Activated CD4-positive, alpha-beta T cell treated with anti-CD3 and anti-CD28 coated beads, Interleukin-2, amount 10 ng/mL, durations not matched to agents 24 days and 14 days (primary cell): ENCODE measurements at regions not wholly inside any gene's neighbourhood (a gene's known extent, or its start where the extent isn't known, plus 50 kb on each side); places are given as distances from the start of the nearest gene placed in this dataset.

ENCODE experiments used
- DNase-seq: peaks from one replicate; pipeline ENCODE4 v3.0.0; 2022
- H3K27ac Mint-ChIP-seq: one replicate; pipeline ENCODE4 v1.8.0; 2022; ENCODE audit warnings: mild to moderate bottlenecking, mixed read lengths
- H3K27me3 Mint-ChIP-seq: one replicate; pipeline ENCODE4 v1.8.0; 2022; ENCODE audit warnings: mixed read lengths
- H3K36me3 Mint-ChIP-seq: one replicate; pipeline ENCODE4 v1.8.0; 2022; ENCODE audit warnings: low read depth, mild to moderate bottlenecking, mixed read lengths
- H3K4me1 Mint-ChIP-seq: one replicate; pipeline ENCODE4 v1.8.0; 2021; ENCODE audit warnings: mixed read lengths
- H3K4me3 Mint-ChIP-seq: one replicate; pipeline ENCODE4 v1.8.0; 2022; ENCODE audit warnings: mild to moderate bottlenecking, moderate library complexity, mixed read lengths
- H3K9me3 Mint-ChIP-seq: one replicate; pipeline ENCODE4 v1.8.0; 2021; ENCODE audit warnings: mixed read lengths
- intact Hi-C: fragments of 100-400 bp; cut with micrococcal nuclease; formaldehyde crosslinking; loops from one replicate; pipeline ENCODE4 v1.15.1; 2023

DNA sequence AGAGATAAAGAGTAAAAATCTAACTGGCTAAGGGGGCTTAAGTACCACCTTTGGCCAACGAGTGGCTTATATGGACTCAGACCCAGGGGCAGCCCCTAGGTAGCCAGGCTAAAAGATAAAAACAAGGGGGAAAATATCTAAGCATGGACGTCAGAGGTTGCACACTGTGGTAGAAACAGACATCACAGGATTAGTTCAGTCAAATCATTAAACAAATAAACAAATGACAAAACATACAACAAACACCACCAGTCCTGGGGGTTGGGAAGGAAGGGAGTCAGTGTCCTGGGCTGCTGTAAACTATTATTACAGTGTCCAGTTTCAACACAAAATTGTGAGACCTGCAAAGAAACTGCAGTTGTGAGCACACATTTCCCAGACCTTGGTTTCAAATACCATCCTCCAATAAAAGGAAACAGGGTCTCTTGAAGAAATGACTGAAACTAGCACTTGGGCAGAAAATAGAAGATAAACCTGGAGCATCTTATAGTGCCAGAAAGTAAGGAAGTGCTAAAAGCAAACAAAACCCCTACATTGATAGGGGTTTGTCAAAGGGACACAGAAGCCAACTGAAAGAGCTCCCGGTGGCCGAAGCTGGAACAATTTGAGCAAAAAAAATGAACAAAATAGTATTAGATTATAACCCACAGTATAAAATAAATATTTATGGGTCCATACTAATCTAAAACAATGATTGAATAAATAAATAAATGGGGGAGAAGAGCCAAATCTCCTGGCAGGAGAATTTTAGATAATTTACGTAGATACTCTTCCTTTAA, 154.8 kb upstream of the KLF7 start:
- no peak overlapping the region for H3K4me3 Mint-ChIP-seq
- intact Hi-C loops: no loop called here
- peaks cover 8% of the 10 kb centered on the region for H3K9me3 Mint-ChIP-seq
- H3K36me3 Mint-ChIP-seq: no peaks in the 10 kb centered on the region
- no peak for DNase-seq
- H3K27me3 Mint-ChIP-seq: no peaks in the 10 kb centered on the region
- H3K4me1 Mint-ChIP-seq: peaks cover 23% of the 10 kb centered on the region
- no peak overlapping the region for H3K27ac Mint-ChIP-seq

DNA sequence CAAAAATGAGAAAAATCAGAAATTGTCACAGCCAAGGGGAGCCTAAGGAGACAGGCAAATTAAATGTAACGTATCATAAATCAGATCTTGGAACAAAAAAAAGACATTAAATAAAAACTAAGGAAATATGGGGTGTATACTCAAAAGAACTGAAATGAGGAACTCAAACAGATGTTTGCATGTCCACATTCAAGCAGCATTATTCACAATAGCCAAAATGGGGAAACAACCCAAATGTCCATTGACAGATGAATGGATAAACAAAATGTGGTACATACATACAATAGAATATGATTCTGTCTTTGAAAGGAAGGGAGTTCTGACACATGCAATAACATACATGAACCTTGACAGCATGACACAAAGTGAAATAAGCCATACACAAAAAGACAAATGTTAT, 155.8 kb upstream of the KLF7 start:
- H3K4me3 Mint-ChIP-seq: no peak overlapping the region
- no peaks in the 10 kb centered on the region for H3K36me3 Mint-ChIP-seq
- peaks cover 23% of the 10 kb centered on the region for H3K4me1 Mint-ChIP-seq
- H3K9me3 Mint-ChIP-seq: peaks cover 8% of the 10 kb centered on the region
- intact Hi-C loops: no loop called here
- no peak overlapping the region for H3K27ac Mint-ChIP-seq
- DNase-seq: no peak
- H3K27me3 Mint-ChIP-seq: no peaks in the 10 kb centered on the region

GRCh38 chr2:207324001-207324400, 158.3 kb upstream of the KLF7 start:
- H3K9me3 Mint-ChIP-seq: peaks cover 3% of the 10 kb centered on the region
- H3K27ac Mint-ChIP-seq: no peak overlapping the region
- intact Hi-C loops: no loop called here
- H3K4me3 Mint-ChIP-seq: no peak overlapping the region
- peaks cover 22% of the 10 kb centered on the region for H3K4me1 Mint-ChIP-seq
- no peaks in the 10 kb centered on the region for H3K27me3 Mint-ChIP-seq
- no peaks in the 10 kb centered on the region for H3K36me3 Mint-ChIP-seq
- no peak for DNase-seq

- intact Hi-C loops: no loop called here
- Mint-ChIP-seq H3K27me3 (no peaks in the 10 kb centered on the region), H3K4me3 (no peak overlapping the region), H3K4me1 (peaks cover 43% of the 10 kb centered on the region), H3K9me3 (peaks cover 6% of the 10 kb centered on the region), H3K27ac (peak overlapping the region; percentile 16), H3K36me3 (no peaks in the 10 kb centered on the region)
- no peak for DNase-seq
These were observed 161.8 kb upstream of the KLF7 start for GRCh38 chr2:207327513-207327912.

GRCh38 chr2:207328944-207329386, 163.2 kb upstream of the KLF7 start:
- peaks cover 56% of the 10 kb centered on the region for H3K4me1 Mint-ChIP-seq
- H3K27me3 Mint-ChIP-seq: no peaks in the 10 kb centered on the region
- H3K9me3 Mint-ChIP-seq: peaks cover 6% of the 10 kb centered on the region
- H3K36me3 Mint-ChIP-seq: no peaks in the 10 kb centered on the region
- peak overlapping the region; percentile 80 for H3K27ac Mint-ChIP-seq
- no peak for DNase-seq
- intact Hi-C loops: loop anchor here (1.0 kb wide), 1 partner anchor 12 kb away; no protein-coding TSS in a partner anchor
- H3K4me3 Mint-ChIP-seq: peak overlapping the region; percentile 63

DNA sequence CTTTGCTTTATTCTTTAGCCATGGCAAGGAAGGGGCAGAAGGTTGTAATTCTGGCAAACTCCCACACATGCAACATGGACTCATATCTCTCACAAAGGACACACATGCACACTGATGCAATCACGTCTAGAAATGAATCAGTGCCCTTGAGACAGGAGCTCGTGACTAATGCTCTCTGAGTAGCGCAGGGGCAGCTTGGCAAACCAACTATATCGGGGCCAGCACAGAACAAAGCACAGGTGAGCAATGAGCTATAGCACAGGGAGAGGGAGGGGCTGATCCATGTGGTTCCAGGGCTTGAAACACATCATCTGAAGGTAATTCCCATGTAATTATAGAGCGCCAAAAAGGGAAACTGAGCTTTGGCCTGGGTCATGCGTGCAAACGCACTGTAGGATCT, 165.2 kb upstream of the KLF7 start:
- no peaks in the 10 kb centered on the region for H3K36me3 Mint-ChIP-seq
- peak; percentile 83 for DNase-seq
- H3K4me3 Mint-ChIP-seq: peak overlapping the region; percentile 59
- peaks cover 6% of the 10 kb centered on the region for H3K9me3 Mint-ChIP-seq
- peak overlapping the region; percentile 86 for H3K27ac Mint-ChIP-seq
- no peaks in the 10 kb centered on the region for H3K27me3 Mint-ChIP-seq
- intact Hi-C loops: loop anchor here (1.0 to 10.0 kb wide), 8 partner anchors 90 to 294 kb away; partner anchors contain the start of genes CREB1 and METTL21A
- H3K4me1 Mint-ChIP-seq: peaks cover 72% of the 10 kb centered on the region

- Mint-ChIP-seq H3K9me3 (peaks cover 6% of the 10 kb centered on the region), H3K4me3 (no peak overlapping the region), H3K36me3 (no peaks in the 10 kb centered on the region), H3K27ac (peak overlapping the region; percentile 86), H3K27me3 (no peaks in the 10 kb centered on the region), H3K4me1 (peaks cover 73% of the 10 kb centered on the region)
- DNase-seq: no peak
- intact Hi-C loops: loop anchor here (1.0 to 10.0 kb wide), 9 partner anchors 52 to 293 kb away; partner anchors contain the start of genes CREB1 and METTL21A
These were observed 165.9 kb upstream of the KLF7 start for GRCh38 chr2:207331674-207332073.

- Mint-ChIP-seq H3K4me1 (peaks cover 77% of the 10 kb centered on the region), H3K9me3 (peaks cover 6% of the 10 kb centered on the region), H3K4me3 (peak overlapping the region; percentile 36), H3K27me3 (no peaks in the 10 kb centered on the region), H3K36me3 (no peaks in the 10 kb centered on the region), H3K27ac (peak overlapping the region; percentile 86)
- intact Hi-C loops: loop anchor here (1.0 to 10.0 kb wide), 6 partner anchors 53 to 292 kb away; partner anchors contain the start of genes CREB1 and METTL21A
- DNase-seq: peak; percentile 75
These were observed 166.9 kb upstream of the KLF7 start for GRCh38 chr2:207332480-207333212.

DNA sequence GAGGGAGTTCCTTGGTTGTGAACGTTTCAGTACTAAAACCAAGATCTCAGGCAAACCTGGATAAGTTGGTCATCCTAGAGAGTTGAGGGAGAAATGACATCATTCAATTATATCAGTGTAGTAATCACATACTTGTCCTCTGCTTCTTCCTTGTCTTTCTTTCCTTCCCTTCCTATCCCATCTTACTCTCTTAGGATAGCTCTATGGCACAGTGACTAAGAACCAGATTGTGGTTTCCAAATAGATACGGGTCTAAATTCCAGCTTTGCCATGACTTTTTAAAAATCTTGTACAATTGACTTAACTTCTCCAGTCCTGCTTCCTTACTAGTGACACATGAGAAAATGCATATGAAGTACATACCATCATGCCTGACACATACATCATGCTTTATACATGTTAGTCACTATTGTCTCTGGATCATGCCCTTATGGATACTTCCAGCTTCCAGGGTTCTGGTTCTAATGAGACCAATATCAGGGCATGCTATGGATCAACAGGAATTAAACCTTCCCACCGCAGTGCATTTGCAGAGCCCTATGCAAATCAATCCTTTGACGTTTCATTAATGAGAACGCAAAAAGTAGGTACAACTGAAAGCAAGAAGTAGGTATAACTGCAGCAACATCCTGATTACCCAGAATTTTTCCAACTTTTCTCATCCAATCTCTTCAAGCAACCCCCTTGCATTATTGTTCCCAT, 168.0 kb upstream of the KLF7 start:
- Mint-ChIP-seq H3K4me1 (peaks cover 78% of the 10 kb centered on the region), H3K27me3 (no peaks in the 10 kb centered on the region), H3K4me3 (peak overlapping the region; percentile 52), H3K36me3 (no peaks in the 10 kb centered on the region), H3K27ac (peak overlapping the region; percentile 86), H3K9me3 (peaks cover 6% of the 10 kb centered on the region)
- no peak for DNase-seq
- intact Hi-C loops: loop anchor here (2.0 to 10.0 kb wide), 6 partner anchors 47 to 291 kb away; partner anchors contain the start of genes CREB1 and METTL21A

GRCh38 chr2:207334301-207334623, 168.5 kb upstream of the KLF7 start:
- intact Hi-C loops: loop anchor here (2.0 to 10.0 kb wide), 6 partner anchors 47 to 291 kb away; partner anchors contain the start of genes CREB1 and METTL21A
- H3K9me3 Mint-ChIP-seq: peaks cover 3% of the 10 kb centered on the region
- no peaks in the 10 kb centered on the region for H3K36me3 Mint-ChIP-seq
- H3K4me1 Mint-ChIP-seq: peaks cover 73% of the 10 kb centered on the region
- peak overlapping the region; percentile 86 for H3K27ac Mint-ChIP-seq
- H3K27me3 Mint-ChIP-seq: no peaks in the 10 kb centered on the region
- H3K4me3 Mint-ChIP-seq: peak overlapping the region; percentile 52
- DNase-seq: no peak

DNA sequence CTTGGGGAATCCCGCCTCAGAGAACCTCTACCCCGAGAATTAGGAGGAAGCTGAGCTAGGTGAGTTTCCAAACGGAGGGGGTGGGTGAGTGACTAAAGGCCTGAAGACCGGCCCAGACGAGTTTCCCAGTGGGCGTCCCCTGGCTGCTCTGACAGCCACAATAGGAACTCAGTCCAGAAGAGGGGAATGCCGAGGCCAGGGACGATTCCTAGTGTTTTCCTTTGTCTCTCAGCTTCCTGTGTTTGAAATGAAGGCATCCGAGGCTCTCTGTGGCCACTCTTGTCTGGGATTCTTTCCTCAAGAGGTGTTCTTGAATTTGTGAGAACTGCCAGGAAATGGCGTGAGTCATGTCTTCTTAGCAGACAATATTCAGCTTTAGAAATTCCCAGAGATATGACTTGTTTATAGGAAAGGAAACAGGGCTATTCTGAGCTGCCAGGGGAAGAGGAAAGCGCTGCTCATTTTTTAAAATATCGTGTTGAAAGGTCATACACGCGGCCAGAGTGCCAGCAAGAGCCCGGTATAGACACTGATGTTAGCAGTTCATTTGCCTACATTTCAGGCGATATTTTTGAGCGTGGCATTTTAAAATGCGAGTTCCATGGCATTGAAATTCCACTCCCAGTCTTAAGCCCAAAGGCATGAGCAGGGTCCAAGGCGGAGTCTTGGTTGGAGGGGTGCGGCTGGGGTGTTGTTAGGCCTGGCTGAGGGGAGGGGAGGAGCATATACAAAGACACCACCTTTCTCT, 169.1 kb upstream of the KLF7 start:
- Mint-ChIP-seq H3K36me3 (no peaks in the 10 kb centered on the region), H3K4me3 (peak overlapping the region; percentile 52), H3K27ac (peak overlapping the region; percentile 86), H3K9me3 (no peaks in the 10 kb centered on the region), H3K27me3 (no peaks in the 10 kb centered on the region), H3K4me1 (peaks cover 68% of the 10 kb centered on the region)
- intact Hi-C loops: loop anchor here (2.0 to 10.0 kb wide), 6 partner anchors 48 to 290 kb away; partner anchors contain the start of genes CREB1 and METTL21A
- peak; percentile 68 for DNase-seq

- peaks cover 51% of the 10 kb centered on the region for H3K4me1 Mint-ChIP-seq
- peak; percentile 65 for DNase-seq
These were observed 171.8 kb upstream of the KLF7 start for GRCh38 chr2:207337234-207338219.

More at GRCh38 chr2:207337234-207338219, 171.8 kb upstream of the KLF7 start:
- H3K9me3 Mint-ChIP-seq: no peaks in the 10 kb centered on the region
- intact Hi-C loops: loop anchor here (1.0 to 10.0 kb wide), 2 partner anchors 26 to 287 kb away; partner anchors contain the start of gene METTL21A
- H3K27ac Mint-ChIP-seq: peak overlapping the region; percentile 58
- no peaks in the 10 kb centered on the region for H3K27me3 Mint-ChIP-seq
- H3K4me3 Mint-ChIP-seq: peak overlapping the region; percentile 30
- no peaks in the 10 kb centered on the region for H3K36me3 Mint-ChIP-seq
